ENCODE measurements at regions not wholly inside any gene's neighbourhood (a gene's known extent, or its start where the extent isn't known, plus 50 kb on each side); places are given as distances from the start of the nearest gene placed in this dataset.

DNA sequence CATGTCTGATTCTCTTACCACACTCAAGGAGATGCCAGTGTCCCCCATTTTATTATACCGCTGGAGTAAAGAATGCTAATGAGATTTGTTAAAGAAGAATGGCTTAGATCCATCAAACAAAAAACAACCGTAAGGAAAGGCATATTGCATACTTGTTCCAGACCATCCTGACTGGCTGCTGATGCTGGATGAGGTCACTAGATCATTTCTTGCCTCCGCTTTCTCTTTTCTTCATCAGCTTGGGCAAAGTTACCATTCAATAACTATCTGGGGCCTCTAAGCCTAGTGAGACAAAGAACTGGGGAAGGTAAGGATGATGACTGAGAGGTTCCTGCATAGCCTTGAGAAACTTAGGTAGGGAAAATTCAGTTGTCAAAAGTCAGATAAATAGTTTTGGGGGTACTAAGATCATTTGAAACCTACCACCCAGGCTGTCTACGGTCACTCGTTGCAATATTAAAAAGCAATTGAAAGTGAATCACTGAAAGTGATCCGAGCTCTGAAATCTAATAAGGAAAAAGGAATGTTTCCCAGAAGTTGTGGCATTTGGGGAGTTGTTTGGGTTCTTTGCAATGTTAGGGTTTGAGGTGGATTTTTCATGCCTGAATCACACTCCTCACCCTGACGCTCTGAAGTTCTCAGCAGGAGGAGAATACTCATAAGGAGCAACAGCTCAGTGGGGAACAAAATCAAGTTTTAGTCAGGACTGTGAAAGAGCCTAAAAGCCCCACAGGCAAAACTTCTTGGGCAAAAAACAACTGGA is 176.8 kb downstream of the HHIPL2 start:
- DNase-seq: peak; percentile 59

DNA sequence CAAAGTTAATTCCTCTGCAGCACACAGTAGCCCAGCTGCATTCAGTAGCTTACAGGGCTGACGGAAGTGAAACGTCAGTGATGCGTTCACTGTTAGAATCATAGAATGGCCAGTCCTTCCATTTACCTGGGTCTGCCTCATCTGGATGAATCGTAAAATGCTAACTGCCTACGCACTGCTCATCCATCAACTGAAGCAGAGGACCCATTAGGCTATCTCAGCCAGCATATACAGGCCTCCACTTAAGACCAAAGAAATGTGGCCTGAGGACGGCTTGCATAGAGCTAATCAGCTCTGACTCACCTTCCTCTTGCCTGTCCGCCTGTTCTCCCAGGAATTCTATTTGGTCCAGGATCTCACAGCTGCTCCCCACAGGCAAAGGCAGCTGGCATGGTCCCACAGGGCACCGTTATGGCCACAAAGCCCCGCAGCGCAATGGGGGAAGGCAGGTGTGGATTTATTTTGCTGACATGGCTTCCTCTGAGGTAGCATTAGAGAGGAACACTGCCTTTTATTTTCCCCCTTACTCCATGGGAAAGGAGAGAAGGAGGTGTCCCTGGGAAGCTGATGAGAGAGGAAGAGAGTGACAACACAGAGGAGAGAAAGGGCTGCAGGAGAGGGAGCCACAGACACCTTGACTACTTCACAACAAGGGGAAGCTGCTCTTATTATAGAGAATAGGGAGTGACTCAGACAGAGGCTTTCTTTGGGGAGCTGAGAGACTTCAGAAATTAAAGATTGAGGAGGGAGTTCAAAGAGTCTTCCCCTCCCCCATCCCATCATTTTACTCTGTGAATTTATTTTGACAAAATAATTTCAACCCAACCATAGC is 177.6 kb downstream of the HHIPL2 start:
- Histone ChIP-seq H3K27ac (peak overlapping the region; percentile 63), H3K4me3 (ENCODE audit: low read depth, low read length) (no peak overlapping the region), H3K36me3 (replicated peaks) (no peaks in the 10 kb centered on the region), H3K27me3 (replicated peaks) (no peaks in the 10 kb centered on the region)
- TF ChIP-seq, protein P1, sequence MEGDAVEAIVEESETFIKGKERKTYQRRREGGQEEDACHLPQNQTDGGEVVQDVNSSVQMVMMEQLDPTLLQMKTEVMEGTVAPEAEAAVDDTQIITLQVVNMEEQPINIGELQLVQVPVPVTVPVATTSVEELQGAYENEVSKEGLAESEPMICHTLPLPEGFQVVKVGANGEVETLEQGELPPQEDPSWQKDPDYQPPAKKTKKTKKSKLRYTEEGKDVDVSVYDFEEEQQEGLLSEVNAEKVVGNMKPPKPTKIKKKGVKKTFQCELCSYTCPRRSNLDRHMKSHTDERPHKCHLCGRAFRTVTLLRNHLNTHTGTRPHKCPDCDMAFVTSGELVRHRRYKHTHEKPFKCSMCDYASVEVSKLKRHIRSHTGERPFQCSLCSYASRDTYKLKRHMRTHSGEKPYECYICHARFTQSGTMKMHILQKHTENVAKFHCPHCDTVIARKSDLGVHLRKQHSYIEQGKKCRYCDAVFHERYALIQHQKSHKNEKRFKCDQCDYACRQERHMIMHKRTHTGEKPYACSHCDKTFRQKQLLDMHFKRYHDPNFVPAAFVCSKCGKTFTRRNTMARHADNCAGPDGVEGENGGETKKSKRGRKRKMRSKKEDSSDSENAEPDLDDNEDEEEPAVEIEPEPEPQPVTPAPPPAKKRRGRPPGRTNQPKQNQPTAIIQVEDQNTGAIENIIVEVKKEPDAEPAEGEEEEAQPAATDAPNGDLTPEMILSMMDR (IDR thresholded peaks at IDR 0.05; ENCODE audit: low read depth, low read length, missing control alignments): no peak
- in situ Hi-C loops (cut with HindIII; ENCODE audit: low pct_ligation_motif_present, low sequenced_read_pairs): no loop called here
- DNase-seq: peak; percentile 38

More for the DNA sequence above, 176.8 kb downstream of the HHIPL2 start:
- no peaks in the 10 kb centered on the region for H3K27me3 ChIP-seq (replicated peaks)
- TF ChIP-seq, protein P1 (IDR thresholded peaks at IDR 0.05; ENCODE audit: low read depth, low read length, missing control alignments): no peak
- H3K36me3 ChIP-seq (replicated peaks): no peaks in the 10 kb centered on the region
- in situ Hi-C loops (cut with HindIII; ENCODE audit: low pct_ligation_motif_present, low sequenced_read_pairs): no loop called here
- peak overlapping the region; percentile 63 for H3K27ac ChIP-seq
- no peak overlapping the region for H3K4me3 ChIP-seq (ENCODE audit: low read depth, low read length)

DNA sequence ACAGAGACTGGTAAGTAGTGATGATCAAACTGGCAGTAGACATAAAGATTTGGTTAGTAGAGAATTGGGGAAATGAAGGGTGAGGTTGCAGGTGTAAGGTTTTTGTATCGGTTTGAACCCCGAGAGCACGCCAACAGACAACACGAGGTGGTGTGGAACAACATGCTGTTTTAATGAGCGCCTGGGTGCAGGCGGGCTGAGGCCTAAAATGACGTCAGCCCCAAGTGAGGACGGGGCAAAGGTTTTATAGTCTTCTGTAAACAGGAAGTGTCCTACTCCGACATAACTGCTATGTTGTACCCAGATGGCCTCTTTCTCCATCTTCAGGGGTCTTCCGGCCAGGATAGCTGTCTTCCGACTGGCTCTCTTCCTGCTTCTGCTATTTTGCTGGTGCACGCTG is 178.8 kb downstream of the HHIPL2 start:
- H3K27ac ChIP-seq: no peak overlapping the region
- no peaks in the 10 kb centered on the region for H3K27me3 ChIP-seq (replicated peaks)
- in situ Hi-C loops (cut with HindIII; ENCODE audit: low pct_ligation_motif_present, low sequenced_read_pairs): no loop called here
- no peak for DNase-seq
- TF ChIP-seq, protein P1 (IDR thresholded peaks at IDR 0.05; ENCODE audit: low read depth, low read length, missing control alignments): no peak
- H3K36me3 ChIP-seq (replicated peaks): no peaks in the 10 kb centered on the region
- no peak overlapping the region for H3K4me3 ChIP-seq (ENCODE audit: low read depth, low read length)

DNA sequence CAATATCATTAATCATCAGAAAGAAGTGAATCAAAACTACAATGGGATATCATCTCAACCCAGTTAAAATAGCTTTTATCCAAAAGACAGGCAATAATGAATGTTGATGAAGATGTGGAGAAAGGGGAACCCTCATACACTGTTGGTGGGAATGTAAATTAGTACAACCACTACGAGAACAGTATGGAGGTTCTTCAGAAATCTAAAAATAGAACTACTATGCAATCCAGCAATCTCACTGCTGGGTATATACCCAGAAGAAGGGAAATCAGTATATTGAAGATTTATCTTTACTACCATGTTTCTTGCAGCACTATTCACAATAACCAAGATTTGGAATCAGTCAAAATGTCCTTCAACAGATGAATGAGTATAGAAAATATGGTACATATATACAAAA is 189.8 kb downstream of the HHIPL2 start:
- TF ChIP-seq, protein P1 (IDR thresholded peaks at IDR 0.05; ENCODE audit: low read depth, low read length, missing control alignments): no peak
- Histone ChIP-seq H3K27ac (no peak overlapping the region), H3K4me3 (ENCODE audit: low read depth, low read length) (no peak overlapping the region), H3K27me3 (replicated peaks) (no peaks in the 10 kb centered on the region), H3K36me3 (replicated peaks) (no peaks in the 10 kb centered on the region)
- DNase-seq: no peak
- in situ Hi-C loops (cut with HindIII; ENCODE audit: low pct_ligation_motif_present, low sequenced_read_pairs): no loop called here

DNA sequence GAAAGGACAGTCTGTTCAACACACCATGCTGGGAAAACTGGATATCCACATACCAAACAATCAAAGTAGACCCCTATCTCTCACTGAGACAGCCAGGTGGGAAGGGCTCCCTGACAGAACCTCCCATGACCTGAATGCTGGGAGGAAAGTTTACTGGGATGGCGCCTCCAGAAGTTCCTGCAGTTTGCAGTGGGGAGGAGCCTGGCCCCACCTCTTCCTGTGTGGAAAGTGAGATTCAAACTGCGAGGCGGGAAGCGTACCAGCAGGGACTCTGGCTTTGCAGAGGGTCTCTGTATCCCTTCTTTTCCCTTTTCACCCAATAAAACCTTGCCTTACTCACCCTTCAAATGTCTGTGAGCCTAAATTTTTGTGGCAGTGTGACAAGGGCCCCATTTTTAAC is 190.7 kb downstream of the HHIPL2 start:
- Histone ChIP-seq H3K27ac (no peak overlapping the region), H3K4me3 (ENCODE audit: low read depth, low read length) (no peak overlapping the region), H3K27me3 (replicated peaks) (no peaks in the 10 kb centered on the region), H3K36me3 (replicated peaks) (no peaks in the 10 kb centered on the region)
- DNase-seq: no peak
- in situ Hi-C loops (cut with HindIII; ENCODE audit: low pct_ligation_motif_present, low sequenced_read_pairs): no loop called here
- TF ChIP-seq, protein P1 (IDR thresholded peaks at IDR 0.05; ENCODE audit: low read depth, low read length, missing control alignments): no peak

All from brain microvascular endothelial cell (primary cell).